Retinal pigment epithelial cell (primary cell): ENCODE measurements at regions not wholly inside any gene's neighbourhood (a gene's known extent, or its start where the extent isn't known, plus 50 kb on each side); places are given as distances from the start of the nearest gene placed in this dataset.
A peak's percentile ranks its signal among the peaks of the same experiment; 100 is the strongest.
"Not testable (repeated sequence)": the region's sequence is repeated elsewhere in the genome, so short reads cannot be mapped to it uniquely, and the experiment has no call there.

ENCODE experiments used
- DNase-seq: peaks from one replicate; pipeline ENCODE4 v3.0.0-alpha.2; 2010; ENCODE audit warnings: low read depth
- H3K4me3 ChIP-seq: 2 replicates; pipeline ENCODE4 v1.5.1; 2011; ENCODE audit warnings: mild to moderate bottlenecking, low read length, control low read depth, moderate library complexity
- CTCF ChIP-seq: conservative IDR thresholded peaks from 2 replicates; pipeline ENCODE4 v1.5.1; 2011; ENCODE audit warnings: low read depth, low read length, control low read depth, inconsistent platforms

- no peak for TF ChIP-seq CTCF
- peak; percentile 99 for DNase-seq
- H3K4me3 ChIP-seq, result no peak overlapping the region
Measured at GRCh38 chr13:34733721-34734120, 208.3 kb upstream of the NBEA start.

- no peak overlapping the region for H3K4me3 ChIP-seq
- TF ChIP-seq CTCF, result no peak
- DNase-seq, result no peak
Measured at GRCh38 chr13:34734932-34735331, 207.1 kb upstream of the NBEA start.

- TF ChIP-seq CTCF, result no peak
- no peak overlapping the region for H3K4me3 ChIP-seq
- no peak for DNase-seq
Measured at GRCh38 chr13:34738254-34738992, 203.6 kb upstream of the NBEA start.

- H3K4me3 ChIP-seq, result not testable (repeated sequence)
- DNase-seq, result peak; percentile 84
Measured at GRCh38 chr13:34747056-34747455, 195.0 kb upstream of the NBEA start.

- no peak for DNase-seq
- TF ChIP-seq CTCF, result no peak
- H3K4me3 ChIP-seq, result no peak overlapping the region
Measured at GRCh38 chr13:34747507-34747906, 194.6 kb upstream of the NBEA start.

- peak; percentile 97 for DNase-seq
- no peak for TF ChIP-seq CTCF
Measured at GRCh38 chr13:34748073-34748472, 194.0 kb upstream of the NBEA start.

GRCh38 chr13:34748596-34748995 is 193.5 kb upstream of the NBEA start:
- peak; percentile 78 for DNase-seq
- TF ChIP-seq CTCF, result no peak
- no peak overlapping the region for H3K4me3 ChIP-seq

More at GRCh38 chr13:34748073-34748472, 194.0 kb upstream of the NBEA start:
- no peak overlapping the region for H3K4me3 ChIP-seq

GRCh38 chr13:34749046-34749445 is 193.0 kb upstream of the NBEA start:
- TF ChIP-seq CTCF, result no peak
- no peak overlapping the region for H3K4me3 ChIP-seq
- no peak for DNase-seq
